ENCODE measurements at regions not wholly inside any gene's neighbourhood (a gene's known extent, or its start where the extent isn't known, plus 50 kb on each side); places are given as distances from the start of the nearest gene placed in this dataset.

DNA sequence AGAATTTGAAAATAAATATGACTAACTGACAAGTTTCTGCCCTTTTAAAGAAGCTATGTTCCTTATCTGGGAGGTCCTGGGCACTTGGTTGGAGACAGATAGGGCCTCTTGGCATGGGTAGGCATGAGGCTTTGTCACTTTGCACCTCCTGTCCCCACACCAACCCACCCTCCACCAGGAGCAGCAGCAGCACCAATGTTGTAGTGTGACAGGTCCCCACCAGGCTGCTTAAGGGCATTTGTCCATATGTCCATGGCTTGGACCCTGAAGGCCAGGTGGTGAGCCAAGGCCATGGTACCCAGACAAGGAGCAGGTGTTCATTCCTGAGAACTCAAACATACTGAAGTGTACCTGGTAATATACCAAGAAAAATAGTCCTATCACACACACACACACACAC is 629.1 kb downstream of the ACTR3B start:
- no peak for DNase-seq
- in situ Hi-C loops (cut with HindIII; ENCODE audit: low pct_ligation_motif_present, low sequenced_read_pairs) = no loop called here
- no peaks in the 10 kb centered on the region for H3K27me3 ChIP-seq (replicated peaks)
- no peaks in the 10 kb centered on the region for H3K36me3 ChIP-seq (replicated peaks)
- TF ChIP-seq, protein P1, sequence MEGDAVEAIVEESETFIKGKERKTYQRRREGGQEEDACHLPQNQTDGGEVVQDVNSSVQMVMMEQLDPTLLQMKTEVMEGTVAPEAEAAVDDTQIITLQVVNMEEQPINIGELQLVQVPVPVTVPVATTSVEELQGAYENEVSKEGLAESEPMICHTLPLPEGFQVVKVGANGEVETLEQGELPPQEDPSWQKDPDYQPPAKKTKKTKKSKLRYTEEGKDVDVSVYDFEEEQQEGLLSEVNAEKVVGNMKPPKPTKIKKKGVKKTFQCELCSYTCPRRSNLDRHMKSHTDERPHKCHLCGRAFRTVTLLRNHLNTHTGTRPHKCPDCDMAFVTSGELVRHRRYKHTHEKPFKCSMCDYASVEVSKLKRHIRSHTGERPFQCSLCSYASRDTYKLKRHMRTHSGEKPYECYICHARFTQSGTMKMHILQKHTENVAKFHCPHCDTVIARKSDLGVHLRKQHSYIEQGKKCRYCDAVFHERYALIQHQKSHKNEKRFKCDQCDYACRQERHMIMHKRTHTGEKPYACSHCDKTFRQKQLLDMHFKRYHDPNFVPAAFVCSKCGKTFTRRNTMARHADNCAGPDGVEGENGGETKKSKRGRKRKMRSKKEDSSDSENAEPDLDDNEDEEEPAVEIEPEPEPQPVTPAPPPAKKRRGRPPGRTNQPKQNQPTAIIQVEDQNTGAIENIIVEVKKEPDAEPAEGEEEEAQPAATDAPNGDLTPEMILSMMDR (IDR thresholded peaks at IDR 0.05; ENCODE audit: low read depth, low read length, missing control alignments) = no peak
- H3K27ac ChIP-seq = no peak overlapping the region
- no peak overlapping the region for H3K4me3 ChIP-seq (ENCODE audit: low read depth, low read length)

- Histone ChIP-seq H3K27ac (no peak overlapping the region), H3K27me3 (replicated peaks) (no peaks in the 10 kb centered on the region), H3K4me3 (ENCODE audit: low read depth, low read length) (no peak overlapping the region), H3K36me3 (replicated peaks) (no peaks in the 10 kb centered on the region)
- TF ChIP-seq, protein P1 (IDR thresholded peaks at IDR 0.05; ENCODE audit: low read depth, low read length, missing control alignments) = no peak
- DNase-seq = no peak
- in situ Hi-C loops (cut with HindIII; ENCODE audit: low pct_ligation_motif_present, low sequenced_read_pairs) = no loop called here
Measured at GRCh38 chr7:153389261-153389660, 629.7 kb downstream of the ACTR3B start.

GRCh38 chr7:153390955-153391354 is 631.4 kb downstream of the ACTR3B start:
- TF ChIP-seq, protein P1 (IDR thresholded peaks at IDR 0.05; ENCODE audit: low read depth, low read length, missing control alignments) = no peak
- in situ Hi-C loops (cut with HindIII; ENCODE audit: low pct_ligation_motif_present, low sequenced_read_pairs) = no loop called here
- no peaks in the 10 kb centered on the region for H3K27me3 ChIP-seq (replicated peaks)
- no peaks in the 10 kb centered on the region for H3K36me3 ChIP-seq (replicated peaks)
- no peak overlapping the region for H3K4me3 ChIP-seq (ENCODE audit: low read depth, low read length)
- no peak overlapping the region for H3K27ac ChIP-seq
- no peak for DNase-seq

- DNase-seq = no peak
- Histone ChIP-seq H3K36me3 (replicated peaks) (no peaks in the 10 kb centered on the region), H3K27me3 (replicated peaks) (no peaks in the 10 kb centered on the region), H3K27ac (no peak overlapping the region), H3K4me3 (ENCODE audit: low read depth, low read length) (no peak overlapping the region)
- TF ChIP-seq, protein P1 (IDR thresholded peaks at IDR 0.05; ENCODE audit: low read depth, low read length, missing control alignments) = no peak
- in situ Hi-C loops (cut with HindIII; ENCODE audit: low pct_ligation_motif_present, low sequenced_read_pairs) = no loop called here
Measured at GRCh38 chr7:153392726-153393125, 633.2 kb downstream of the ACTR3B start.

GRCh38 chr7:153393666-153394065 is 634.1 kb downstream of the ACTR3B start:
- H3K27me3 ChIP-seq (replicated peaks) = no peaks in the 10 kb centered on the region
- H3K27ac ChIP-seq = no peak overlapping the region
- no peak for DNase-seq
- in situ Hi-C loops (cut with HindIII; ENCODE audit: low pct_ligation_motif_present, low sequenced_read_pairs) = no loop called here
- H3K4me3 ChIP-seq (ENCODE audit: low read depth, low read length) = no peak overlapping the region
- TF ChIP-seq, protein P1 (IDR thresholded peaks at IDR 0.05; ENCODE audit: low read depth, low read length, missing control alignments) = no peak
- H3K36me3 ChIP-seq (replicated peaks) = no peaks in the 10 kb centered on the region

GRCh38 chr7:153396475-153396874 is 636.9 kb downstream of the ACTR3B start:
- no peak for DNase-seq
- Histone ChIP-seq H3K4me3 (ENCODE audit: low read depth, low read length) (no peak overlapping the region), H3K27ac (no peak overlapping the region), H3K27me3 (replicated peaks) (no peaks in the 10 kb centered on the region), H3K36me3 (replicated peaks) (no peaks in the 10 kb centered on the region)
- in situ Hi-C loops (cut with HindIII; ENCODE audit: low pct_ligation_motif_present, low sequenced_read_pairs) = no loop called here
- TF ChIP-seq, protein P1 (IDR thresholded peaks at IDR 0.05; ENCODE audit: low read depth, low read length, missing control alignments) = no peak

All from brain microvascular endothelial cell (primary cell).